RWPE1 (cell line): ENCODE measurements at regions not wholly inside any gene's neighbourhood (a gene's known extent, or its start where the extent isn't known, plus 50 kb on each side); places are given as distances from the start of the nearest gene placed in this dataset.
"Not testable (repeated sequence)": the region's sequence is repeated elsewhere in the genome, so short reads cannot be mapped to it uniquely, and the experiment has no call there.

Experiments
- CTCF ChIA-PET: fragments of 350-600 bp; sonication (Branson Sonifier 250); formaldehyde crosslinking; extraction: SDS; loops from one replicate; lab custom pipeline; 2021; lab: Yijun Ruan, JAX
- POLR2A ChIA-PET: fragments of 400-600 bp; formaldehyde crosslinking; extraction: SDS; loops from one replicate; lab custom pipeline; 2020; ENCODE audit warnings: antibody characterized with exemption; ENCODE audit not compliant: low non-redundant PET; lab: Yijun Ruan, JAX
- DNase-seq: peaks from one replicate; pipeline ENCODE4 v3.0.0; 2012; ENCODE audit warnings: low spot score
- H3K27ac ChIP-seq: fragments of 450-650 bp; 2 replicates; pipeline ENCODE4 v1.5.1; 2017
- CTCF ChIP-seq: fragments of 450-650 bp; conservative IDR thresholded peaks from 2 replicates; pipeline ENCODE4 v1.5.1; 2017; ENCODE audit warnings: low read depth, mild to moderate bottlenecking

- ChIA-PET POLR2A (interaction anchor here (0.6 kb wide), 1 partner anchor 144 kb away, joined by 3 read pairs; no protein-coding TSS in a partner anchor), CTCF (no interaction called here)
Measured at GRCh38 chr13:42381165-42381425, 109.1 kb downstream of the AKAP11 start.

DNA sequence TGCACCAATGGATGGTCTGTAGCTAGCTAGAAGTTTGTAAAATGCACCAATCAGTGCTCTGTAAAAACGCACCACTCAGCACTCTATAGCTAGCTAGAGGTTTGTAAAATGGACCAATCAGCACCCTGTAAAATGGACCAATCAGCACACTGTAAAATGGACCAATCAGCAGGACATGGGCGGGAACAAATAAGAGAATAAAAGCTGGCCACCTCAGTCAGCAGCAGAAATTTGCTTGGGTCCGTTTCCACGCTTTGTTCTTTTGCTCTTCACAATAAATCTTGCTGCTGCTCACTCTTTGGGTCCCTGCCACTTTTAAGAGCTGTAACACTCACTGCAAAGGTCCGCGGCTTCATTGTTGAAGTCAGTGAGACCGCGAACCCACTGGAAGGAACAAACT lies 109.5 kb downstream of the AKAP11 start:
- H3K27ac ChIP-seq, DNase-seq: not testable (repeated sequence)
- ChIA-PET CTCF (interaction anchor here (0.6 kb wide), 1 partner anchor 25 kb away, joined by 4 read pairs; no protein-coding TSS in a partner anchor), POLR2A (interaction anchor here (0.6 kb wide), 1 partner anchor 144 kb away, joined by 3 read pairs; no protein-coding TSS in a partner anchor)

More at GRCh38 chr13:42381165-42381425, 109.1 kb downstream of the AKAP11 start:
- no peak for DNase-seq
- H3K27ac ChIP-seq: no peak overlapping the region
- TF ChIP-seq CTCF: no peak

GRCh38 chr13:42383025-42383424 lies 111.1 kb downstream of the AKAP11 start:
- no peak for TF ChIP-seq CTCF
- DNase-seq: no peak
- ChIA-PET CTCF (no interaction called here), POLR2A (no interaction called here)
- no peak overlapping the region for H3K27ac ChIP-seq

DNA sequence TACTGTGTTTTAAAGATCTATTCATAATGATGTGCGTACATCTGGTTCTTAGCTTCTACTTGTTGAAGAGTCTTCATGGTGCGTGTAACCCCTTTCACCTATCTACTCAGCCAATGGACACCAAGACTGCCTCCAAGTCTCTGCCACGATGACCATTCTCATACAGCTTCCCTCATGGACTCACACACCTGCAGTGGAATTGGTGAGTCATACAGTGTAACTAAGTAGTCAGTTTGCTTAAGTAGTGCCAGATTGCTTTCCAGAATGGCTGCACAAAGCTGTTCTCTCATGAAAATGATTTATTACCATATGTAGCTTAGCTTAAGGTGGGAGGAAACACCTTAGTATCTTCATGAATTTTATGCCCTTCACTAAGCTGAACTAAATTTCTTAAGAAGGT lies 112.3 kb downstream of the AKAP11 start:
- no peak for TF ChIP-seq CTCF
- no peak overlapping the region for H3K27ac ChIP-seq
- ChIA-PET POLR2A (no interaction called here), CTCF (no interaction called here)
- DNase-seq: peak; percentile 13

DNA sequence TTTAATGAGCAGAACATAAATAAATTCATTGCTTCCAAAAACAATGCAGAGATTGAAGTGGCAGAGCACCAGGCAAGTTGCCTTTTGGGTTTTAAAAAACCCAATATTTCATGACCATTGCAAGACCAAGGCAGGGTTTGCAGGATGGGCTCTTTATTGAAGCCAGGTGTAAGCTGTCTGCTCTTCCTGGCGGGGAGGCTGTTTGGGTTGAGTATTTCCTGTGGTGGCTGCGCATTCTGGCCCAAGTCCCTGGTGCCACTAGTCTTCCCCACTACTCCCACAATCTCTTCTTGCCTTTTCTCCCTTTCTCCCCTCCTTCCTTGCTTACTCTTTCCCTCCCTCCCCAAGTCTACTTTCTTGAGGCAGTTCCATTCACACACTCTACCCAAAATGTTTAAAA lies 116.4 kb downstream of the AKAP11 start:
- no peak for TF ChIP-seq CTCF
- CTCF ChIA-PET: no interaction called here
- POLR2A ChIA-PET: no interaction called here

DNA sequence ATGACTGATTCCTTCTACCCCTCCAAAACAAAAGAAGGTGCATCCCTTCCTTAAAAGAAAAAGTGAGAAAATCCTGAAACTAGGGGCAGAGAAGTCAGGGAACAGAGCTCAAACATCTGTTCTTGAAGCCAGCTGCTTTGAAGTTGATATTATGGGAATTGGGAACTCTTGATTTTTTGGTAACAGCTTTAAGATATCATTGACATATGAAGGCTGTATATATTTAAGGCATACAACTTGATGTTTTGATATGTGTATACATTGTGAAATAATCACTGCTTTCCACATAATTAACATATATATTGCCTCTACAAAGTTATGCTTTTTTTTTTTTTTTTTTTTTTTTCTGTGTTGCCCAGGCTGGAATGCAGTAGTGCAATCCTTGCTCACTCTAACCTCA lies 117.1 kb downstream of the AKAP11 start:
- POLR2A ChIA-PET: interaction anchor here (0.6 kb wide), 1 partner anchor 10 kb away, joined by 3 read pairs; no protein-coding TSS in a partner anchor

More for the DNA sequence above, 116.4 kb downstream of the AKAP11 start:
- DNase-seq: no peak
- no peak overlapping the region for H3K27ac ChIP-seq

More for the DNA sequence above, 117.1 kb downstream of the AKAP11 start:
- CTCF ChIA-PET: no interaction called here
- no peak for DNase-seq
- no peak overlapping the region for H3K27ac ChIP-seq
- no peak for TF ChIP-seq CTCF
